ENCODE measurements at regions not wholly inside any gene's neighbourhood (a gene's known extent, or its start where the extent isn't known, plus 50 kb on each side); places are given as distances from the start of the nearest gene placed in this dataset.
A peak's percentile ranks its signal among the peaks of the same experiment; 100 is the strongest.

GRCh38 chr1:220370041-220370700 is 97.9 kb upstream of the RAB3GAP2 start:
- ChIA-PET CTCF (interaction anchor here (1.4 kb wide), 1 partner anchor 89 kb away, joined by 4 read pairs; no protein-coding TSS in a partner anchor), POLR2A (ENCODE audit: low non-redundant PET) (interaction anchor here (0.6 kb wide), 1 partner anchor 44 kb away, joined by 3 read pairs; no protein-coding TSS in a partner anchor)
- peak overlapping the region; percentile 53 for H3K27ac ChIP-seq
- DNase-seq (ENCODE audit: low spot score): peak; percentile 99
- no peak for TF ChIP-seq CTCF (conservative IDR thresholded peaks at IDR 0.05; ENCODE audit: low read depth)

GRCh38 chr1:220369511-220369910 is 97.3 kb upstream of the RAB3GAP2 start:
- no peak for TF ChIP-seq CTCF (conservative IDR thresholded peaks at IDR 0.05; ENCODE audit: low read depth)
- DNase-seq (ENCODE audit: low spot score): no peak
- no peak overlapping the region for H3K27ac ChIP-seq
- ChIA-PET POLR2A (ENCODE audit: low non-redundant PET) (no interaction called here), CTCF (interaction anchor here (0.6 kb wide), 1 partner anchor 133 kb away, joined by 6 read pairs; no protein-coding TSS in a partner anchor)

DNA sequence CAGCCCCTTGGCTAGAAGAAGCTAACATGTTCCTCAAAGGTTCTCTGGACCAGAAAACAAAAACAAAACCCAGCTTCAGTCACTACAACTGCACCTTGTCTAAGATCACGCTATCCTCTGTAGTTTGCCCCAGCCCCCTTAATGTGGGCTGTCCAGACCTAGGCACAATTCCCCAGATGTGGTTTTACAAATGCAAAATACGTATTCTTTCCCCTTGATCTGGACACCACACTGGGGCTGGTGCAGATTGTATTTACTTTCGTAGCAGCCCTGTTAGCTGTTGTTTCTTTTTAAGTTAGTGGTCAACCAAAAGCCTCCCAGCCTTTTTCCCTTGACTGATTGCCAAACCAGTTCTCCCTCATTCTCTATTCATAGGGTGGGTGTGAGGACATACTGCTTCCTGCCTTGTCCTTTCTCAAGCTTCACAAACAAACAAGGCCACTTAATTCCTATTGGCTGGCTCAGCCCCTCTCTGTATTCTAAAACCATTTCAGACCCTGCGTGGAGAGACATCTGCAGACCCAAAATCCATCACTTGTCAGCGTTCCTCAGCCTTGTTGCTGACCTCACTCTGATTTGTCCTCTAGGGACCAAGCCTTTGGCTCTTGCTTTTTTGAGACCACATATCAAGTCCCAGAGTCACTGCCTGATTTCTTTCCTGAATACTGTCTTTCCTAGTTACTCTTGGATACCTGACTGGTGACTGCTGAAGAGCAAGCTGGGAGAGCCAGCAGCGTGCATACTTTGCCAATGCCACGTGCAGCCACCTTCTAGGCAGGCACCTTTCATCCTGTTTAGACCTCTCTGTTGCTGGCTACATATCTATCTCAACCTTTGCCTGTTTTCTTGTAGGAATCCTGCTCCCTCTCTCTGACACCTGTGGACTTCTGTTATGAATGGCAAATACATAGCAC is 96.4 kb upstream of the RAB3GAP2 start:
- CTCF ChIA-PET: interaction anchor here (0.6 to 1.0 kb wide), 3 partner anchors 30 to 132 kb away, joined by 3 to 6 read pairs (median 4); no protein-coding TSS in a partner anchor
- peak; percentile 36 for DNase-seq (ENCODE audit: low spot score)
- TF ChIP-seq CTCF (conservative IDR thresholded peaks at IDR 0.05; ENCODE audit: low read depth): no peak
- POLR2A ChIA-PET (ENCODE audit: low non-redundant PET): no interaction called here
- no peak overlapping the region for H3K27ac ChIP-seq

GRCh38 chr1:220367833-220368232 is 95.6 kb upstream of the RAB3GAP2 start:
- ChIA-PET CTCF (interaction anchor here (0.6 to 1.0 kb wide), 3 partner anchors 29 to 373 kb away, joined by 3 to 6 read pairs (median 4); no protein-coding TSS in a partner anchor), POLR2A (ENCODE audit: low non-redundant PET) (no interaction called here)
- DNase-seq (ENCODE audit: low spot score): no peak
- TF ChIP-seq CTCF (conservative IDR thresholded peaks at IDR 0.05; ENCODE audit: low read depth): no peak
- H3K27ac ChIP-seq: no peak overlapping the region

GRCh38 chr1:220366269-220366668 is 94.0 kb upstream of the RAB3GAP2 start:
- DNase-seq (ENCODE audit: low spot score): no peak
- ChIA-PET POLR2A (ENCODE audit: low non-redundant PET) (no interaction called here), CTCF (no interaction called here)
- no peak for TF ChIP-seq CTCF (conservative IDR thresholded peaks at IDR 0.05; ENCODE audit: low read depth)
- H3K27ac ChIP-seq: no peak overlapping the region

- CTCF ChIA-PET: interaction anchor here (0.8 kb wide), 1 partner anchor 56 kb away, joined by 3 read pairs; no protein-coding TSS in a partner anchor
- no peak overlapping the region for H3K27ac ChIP-seq
- peak; percentile 47 for DNase-seq (ENCODE audit: low spot score)
- POLR2A ChIA-PET (ENCODE audit: low non-redundant PET): no interaction called here
- no peak for TF ChIP-seq CTCF (conservative IDR thresholded peaks at IDR 0.05; ENCODE audit: low read depth)
These were observed 91.1 kb upstream of the RAB3GAP2 start for GRCh38 chr1:220363196-220363837.
